ENCODE measurements at regions not wholly inside any gene's neighbourhood (a gene's known extent, or its start where the extent isn't known, plus 50 kb on each side); places are given as distances from the start of the nearest gene placed in this dataset.

GRCh38 chr9:106321394-106322180, 541.4 kb upstream of the ZNF462 start:
- TF ChIP-seq, protein P1, sequence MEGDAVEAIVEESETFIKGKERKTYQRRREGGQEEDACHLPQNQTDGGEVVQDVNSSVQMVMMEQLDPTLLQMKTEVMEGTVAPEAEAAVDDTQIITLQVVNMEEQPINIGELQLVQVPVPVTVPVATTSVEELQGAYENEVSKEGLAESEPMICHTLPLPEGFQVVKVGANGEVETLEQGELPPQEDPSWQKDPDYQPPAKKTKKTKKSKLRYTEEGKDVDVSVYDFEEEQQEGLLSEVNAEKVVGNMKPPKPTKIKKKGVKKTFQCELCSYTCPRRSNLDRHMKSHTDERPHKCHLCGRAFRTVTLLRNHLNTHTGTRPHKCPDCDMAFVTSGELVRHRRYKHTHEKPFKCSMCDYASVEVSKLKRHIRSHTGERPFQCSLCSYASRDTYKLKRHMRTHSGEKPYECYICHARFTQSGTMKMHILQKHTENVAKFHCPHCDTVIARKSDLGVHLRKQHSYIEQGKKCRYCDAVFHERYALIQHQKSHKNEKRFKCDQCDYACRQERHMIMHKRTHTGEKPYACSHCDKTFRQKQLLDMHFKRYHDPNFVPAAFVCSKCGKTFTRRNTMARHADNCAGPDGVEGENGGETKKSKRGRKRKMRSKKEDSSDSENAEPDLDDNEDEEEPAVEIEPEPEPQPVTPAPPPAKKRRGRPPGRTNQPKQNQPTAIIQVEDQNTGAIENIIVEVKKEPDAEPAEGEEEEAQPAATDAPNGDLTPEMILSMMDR (IDR thresholded peaks at IDR 0.05; ENCODE audit: borderline replicate concordance, extremely low read depth, low read length, poor library complexity, severe bottlenecking): no peak
- no peak for TF ChIP-seq EZH2 (IDR thresholded peaks at IDR 0.05; ENCODE audit: borderline replicate concordance, low read depth, low read length, severe bottlenecking)

Data from DND-41 (cell line).